ENCODE measurements at regions not wholly inside any gene's neighbourhood (a gene's known extent, or its start where the extent isn't known, plus 50 kb on each side); places are given as distances from the start of the nearest gene placed in this dataset.
A peak's percentile ranks its signal among the peaks of the same experiment; 100 is the strongest.

GRCh38 chr6:134436281-134436815, 118.4 kb upstream of the SGK1 start:
- H2BK120ac ChIP-seq (ENCODE audit: low read depth, low read length), result no peak overlapping the region
- H2BK15ac ChIP-seq (ENCODE audit: low read depth, poor library complexity, severe bottlenecking), result no peak overlapping the region
- peak overlapping the region; percentile 76 for H2AFZ ChIP-seq (ENCODE audit: low read depth, low read length)
- H3K27ac ChIP-seq (ENCODE audit: low read length, poor library complexity, severe bottlenecking), result peak overlapping the region; percentile 55
- H2BK5ac ChIP-seq (ENCODE audit: low read depth, low read length, poor library complexity, severe bottlenecking), result peak overlapping the region; percentile 53
- peak overlapping the region in 1 of 2 experiments; percentile 50 for H3K18ac ChIP-seq (ENCODE audit: low read depth in 1 of 2, low read length in 2 of 2)
- H3K4me3 ChIP-seq (ENCODE audit: insufficient read depth in 1 of 2, low read depth in 1 of 2, low read length in 2 of 2), result peak overlapping the region in 1 of 2 experiments; percentile 33
- H3K27me3 ChIP-seq (ENCODE audit: control insufficient read depth in 1 of 2, insufficient read depth in 1 of 2, low read length in 2 of 2), result no peaks in the 10 kb centered on the region
- H4K8ac ChIP-seq (ENCODE audit: low read length), result peak overlapping the region; percentile 66
- H2BK12ac ChIP-seq (ENCODE audit: low read length in 2 of 2), result peak overlapping the region in 1 of 2 experiments; percentile 97
- peak; percentile 98 for DNase-seq
- peak overlapping the region; percentile 82 to 84 for H3K4ac ChIP-seq (ENCODE audit: low read depth in 1 of 2, low read length in 2 of 2)
- H2AK5ac ChIP-seq (ENCODE audit: low read length, severe bottlenecking), result no peak overlapping the region
- no peaks in the 10 kb centered on the region for H3K36me3 ChIP-seq (ENCODE audit: control insufficient read depth in 1 of 2, insufficient read depth in 2 of 2, low read depth in 1 of 2, low read length in 2 of 2)
- no peaks in the 10 kb centered on the region for H3K79me1 ChIP-seq (replicated peaks; ENCODE audit: low read length, poor library complexity, severe bottlenecking)
- peak overlapping the region in 1 of 2 experiments; percentile 55 for H3K14ac ChIP-seq (ENCODE audit: low read length in 2 of 2)
- 2% methylated on average over 8 of the region's 9 CpGs for WGBS
- peak overlapping the region; percentile 65 for H3K4me2 ChIP-seq (ENCODE audit: low read length, poor library complexity, severe bottlenecking)
- peaks cover 2% of the 10 kb centered on the region for H3K4me1 ChIP-seq (ENCODE audit: control insufficient read depth, insufficient read depth, low read depth, low read length)
- H3K23ac ChIP-seq (ENCODE audit: low read length in 2 of 2), result peak overlapping the region in 1 of 2 experiments; percentile 72
- H4K91ac ChIP-seq (ENCODE audit: low read length), result peak overlapping the region; percentile 64
- H3K9me3 ChIP-seq (ENCODE audit: control insufficient read depth, low read length), result no peaks in the 10 kb centered on the region
- H3K9ac ChIP-seq (ENCODE audit: low read length), result peak overlapping the region; percentile 87

- H2AFZ ChIP-seq (ENCODE audit: low read depth, low read length), result no peak overlapping the region
- H2BK5ac ChIP-seq (ENCODE audit: low read depth, low read length, poor library complexity, severe bottlenecking), result no peak overlapping the region
- peak overlapping the region in 1 of 2 experiments; percentile 33 for H3K4me3 ChIP-seq (ENCODE audit: insufficient read depth in 1 of 2, low read depth in 1 of 2, low read length in 2 of 2)
- H2BK120ac ChIP-seq (ENCODE audit: low read depth, low read length), result no peak overlapping the region
- H2BK15ac ChIP-seq (ENCODE audit: low read depth, poor library complexity, severe bottlenecking), result no peak overlapping the region
- DNase-seq, result no peak
- H4K91ac ChIP-seq (ENCODE audit: low read length), result no peak overlapping the region
- H4K8ac ChIP-seq (ENCODE audit: low read length), result no peak overlapping the region
- no peaks in the 10 kb centered on the region for H3K79me1 ChIP-seq (replicated peaks; ENCODE audit: low read length, poor library complexity, severe bottlenecking)
- H3K9ac ChIP-seq (ENCODE audit: low read length), result peak overlapping the region; percentile 87
- H3K23ac ChIP-seq (ENCODE audit: low read length in 2 of 2), result no peak overlapping the region
- H3K27me3 ChIP-seq (ENCODE audit: control insufficient read depth in 1 of 2, insufficient read depth in 1 of 2, low read length in 2 of 2), result no peaks in the 10 kb centered on the region
- H3K18ac ChIP-seq (ENCODE audit: low read depth in 1 of 2, low read length in 2 of 2), result no peak overlapping the region
- H3K4ac ChIP-seq (ENCODE audit: low read depth in 1 of 2, low read length in 2 of 2), result no peak overlapping the region
- no peak overlapping the region for H3K14ac ChIP-seq (ENCODE audit: low read length in 2 of 2)
- WGBS, result 69% methylated on average over 1 of the region's 3 CpGs
- H3K36me3 ChIP-seq (ENCODE audit: control insufficient read depth in 1 of 2, insufficient read depth in 2 of 2, low read depth in 1 of 2, low read length in 2 of 2), result no peaks in the 10 kb centered on the region
- no peak overlapping the region for H2AK5ac ChIP-seq (ENCODE audit: low read length, severe bottlenecking)
- peak overlapping the region; percentile 65 for H3K4me2 ChIP-seq (ENCODE audit: low read length, poor library complexity, severe bottlenecking)
- H3K9me3 ChIP-seq (ENCODE audit: control insufficient read depth, low read length), result no peaks in the 10 kb centered on the region
- H3K4me1 ChIP-seq (ENCODE audit: control insufficient read depth, insufficient read depth, low read depth, low read length), result peaks cover 2% of the 10 kb centered on the region
- H2BK12ac ChIP-seq (ENCODE audit: low read length in 2 of 2), result no peak overlapping the region
- peak overlapping the region; percentile 51 for H3K27ac ChIP-seq (ENCODE audit: low read length, poor library complexity, severe bottlenecking)
These were observed 117.9 kb upstream of the SGK1 start for GRCh38 chr6:134435814-134436280.

GRCh38 chr6:134434019-134434942, 116.4 kb upstream of the SGK1 start:
- no peak overlapping the region for H3K14ac ChIP-seq (ENCODE audit: low read length in 2 of 2)
- H3K18ac ChIP-seq (ENCODE audit: low read depth in 1 of 2, low read length in 2 of 2), result no peak overlapping the region
- H2BK15ac ChIP-seq (ENCODE audit: low read depth, poor library complexity, severe bottlenecking), result no peak overlapping the region
- no peak overlapping the region for H4K8ac ChIP-seq (ENCODE audit: low read length)
- no peak overlapping the region for H3K4me2 ChIP-seq (ENCODE audit: low read length, poor library complexity, severe bottlenecking)
- H3K9ac ChIP-seq (ENCODE audit: low read length), result no peak overlapping the region
- H3K36me3 ChIP-seq (ENCODE audit: control insufficient read depth in 1 of 2, insufficient read depth in 2 of 2, low read depth in 1 of 2, low read length in 2 of 2), result no peaks in the 10 kb centered on the region
- peak overlapping the region in 1 of 2 experiments; percentile 11 for H2BK12ac ChIP-seq (ENCODE audit: low read length in 2 of 2)
- H3K27ac ChIP-seq (ENCODE audit: low read length, poor library complexity, severe bottlenecking), result no peak overlapping the region
- WGBS, result 97% methylated on average over 5 of the region's 9 CpGs
- DNase-seq, result no peak
- H2AK5ac ChIP-seq (ENCODE audit: low read length, severe bottlenecking), result peak overlapping the region; percentile 35
- no peaks in the 10 kb centered on the region for H3K9me3 ChIP-seq (ENCODE audit: control insufficient read depth, low read length)
- H2AFZ ChIP-seq (ENCODE audit: low read depth, low read length), result no peak overlapping the region
- H3K4me3 ChIP-seq (ENCODE audit: insufficient read depth in 1 of 2, low read depth in 1 of 2, low read length in 2 of 2), result no peak overlapping the region
- H2BK120ac ChIP-seq (ENCODE audit: low read depth, low read length), result no peak overlapping the region
- no peak overlapping the region for H2BK5ac ChIP-seq (ENCODE audit: low read depth, low read length, poor library complexity, severe bottlenecking)
- no peak overlapping the region for H3K4ac ChIP-seq (ENCODE audit: low read depth in 1 of 2, low read length in 2 of 2)
- no peak overlapping the region for H3K23ac ChIP-seq (ENCODE audit: low read length in 2 of 2)
- H3K27me3 ChIP-seq (ENCODE audit: control insufficient read depth in 1 of 2, insufficient read depth in 1 of 2, low read length in 2 of 2), result no peaks in the 10 kb centered on the region
- H3K79me1 ChIP-seq (replicated peaks; ENCODE audit: low read length, poor library complexity, severe bottlenecking), result no peaks in the 10 kb centered on the region
- peaks cover 2% of the 10 kb centered on the region for H3K4me1 ChIP-seq (ENCODE audit: control insufficient read depth, insufficient read depth, low read depth, low read length)
- no peak overlapping the region for H4K91ac ChIP-seq (ENCODE audit: low read length)

- Histone ChIP-seq H3K36me3 (ENCODE audit: control insufficient read depth in 1 of 2, insufficient read depth in 2 of 2, low read depth in 1 of 2, low read length in 2 of 2) (no peaks in the 10 kb centered on the region), H2BK15ac (ENCODE audit: low read depth, poor library complexity, severe bottlenecking) (no peak overlapping the region), H4K8ac (ENCODE audit: low read length) (no peak overlapping the region), H2AK5ac (ENCODE audit: low read length, severe bottlenecking) (peak overlapping the region; percentile 32), H3K9ac (ENCODE audit: low read length) (no peak overlapping the region), H2AFZ (ENCODE audit: low read depth, low read length) (no peak overlapping the region), H2BK5ac (ENCODE audit: low read depth, low read length, poor library complexity, severe bottlenecking) (no peak overlapping the region), H3K18ac (ENCODE audit: low read depth in 1 of 2, low read length in 2 of 2) (no peak overlapping the region), H3K4ac (ENCODE audit: low read depth in 1 of 2, low read length in 2 of 2) (no peak overlapping the region), H3K14ac (ENCODE audit: low read length in 2 of 2) (no peak overlapping the region), H3K79me1 (replicated peaks; ENCODE audit: low read length, poor library complexity, severe bottlenecking) (no peaks in the 10 kb centered on the region), H3K27me3 (ENCODE audit: control insufficient read depth in 1 of 2, insufficient read depth in 1 of 2, low read length in 2 of 2) (no peaks in the 10 kb centered on the region), H3K27ac (ENCODE audit: low read length, poor library complexity, severe bottlenecking) (no peak overlapping the region), H2BK12ac (ENCODE audit: low read length in 2 of 2) (no peak overlapping the region), H3K9me3 (ENCODE audit: control insufficient read depth, low read length) (no peaks in the 10 kb centered on the region), H4K91ac (ENCODE audit: low read length) (no peak overlapping the region), H2BK120ac (ENCODE audit: low read depth, low read length) (no peak overlapping the region), H3K4me2 (ENCODE audit: low read length, poor library complexity, severe bottlenecking) (no peak overlapping the region), H3K23ac (ENCODE audit: low read length in 2 of 2) (no peak overlapping the region), H3K4me3 (ENCODE audit: insufficient read depth in 1 of 2, low read depth in 1 of 2, low read length in 2 of 2) (no peak overlapping the region), H3K4me1 (ENCODE audit: control insufficient read depth, insufficient read depth, low read depth, low read length) (peaks cover 2% of the 10 kb centered on the region)
- no peak for DNase-seq
- WGBS, result 74% methylated on average over 2 of the region's 2 CpGs
These were observed 114.1 kb upstream of the SGK1 start for GRCh38 chr6:134432036-134432435.

Data from mesenchymal stem cell (in vitro differentiated cells and primary cell).